ENCODE measurements at regions not wholly inside any gene's neighbourhood (a gene's known extent, or its start where the extent isn't known, plus 50 kb on each side); places are given as distances from the start of the nearest gene placed in this dataset.

- TF ChIP-seq CTCF (IDR thresholded peaks at IDR 0.05) (no peak), POLR2A (IDR thresholded peaks at IDR 0.05) (no peak), POLR2AphosphoS5 (IDR thresholded peaks at IDR 0.05) (no peak), EP300 (IDR thresholded peaks at IDR 0.05) (no peak)
These were observed 377.7 kb upstream of the TRPC7 start for GRCh38 chr5:136743052-136743451.
